ENCODE measurements at regions not wholly inside any gene's neighbourhood (a gene's known extent, or its start where the extent isn't known, plus 50 kb on each side); places are given as distances from the start of the nearest gene placed in this dataset.
"Not testable (repeated sequence)": the region's sequence is repeated elsewhere in the genome, so short reads cannot be mapped to it uniquely, and the experiment has no call there.

DNA sequence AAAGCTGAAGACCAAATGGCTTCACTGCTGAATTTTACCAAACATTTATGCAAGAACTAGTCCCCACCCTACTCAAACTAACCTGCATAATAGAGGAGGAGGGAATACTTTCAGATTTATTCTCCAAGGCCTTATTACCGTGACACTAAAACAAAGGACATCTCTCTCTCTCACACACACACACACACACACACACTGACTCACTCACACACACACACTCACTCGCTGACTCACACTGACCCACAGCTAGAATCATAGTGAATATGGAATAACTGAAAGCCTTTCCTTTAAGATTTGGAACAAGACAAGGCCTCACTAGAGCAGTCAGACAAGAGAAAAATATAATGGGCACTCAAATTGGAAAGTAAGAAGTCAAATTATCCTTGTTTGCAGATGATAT lies 1014.1 kb downstream of the TMTC2 start:
- intact Hi-C loops (cut with DNase I; ENCODE audit: low total_unique reads) (no loop called here), in situ Hi-C loops (cut with MboI; ENCODE audit: low pct_ligation_motif_present in 1 of 4, low pct_unique_long_range_greater_than_20kb in 1 of 4, low sequenced_read_pairs in 3 of 4) (no loop called here)
- Histone ChIP-seq H3K27me3 (no peaks in the 10 kb centered on the region), H3K27ac (no peak overlapping the region), H3K4me3 (no peak overlapping the region), H3K9me3 (no peaks in the 10 kb centered on the region), H3K4me1 (no peaks in the 10 kb centered on the region), H3K36me3 (no peaks in the 10 kb centered on the region)
- WGBS, 2 donors (ENCODE audit: low coverage in 1 of 2) = 77 to 87% methylated on average over 2 of the region's 2 CpGs
- DNase-seq = no peak
- no peak for TF ChIP-seq CTCF (IDR thresholded peaks at IDR 0.05)

DNA sequence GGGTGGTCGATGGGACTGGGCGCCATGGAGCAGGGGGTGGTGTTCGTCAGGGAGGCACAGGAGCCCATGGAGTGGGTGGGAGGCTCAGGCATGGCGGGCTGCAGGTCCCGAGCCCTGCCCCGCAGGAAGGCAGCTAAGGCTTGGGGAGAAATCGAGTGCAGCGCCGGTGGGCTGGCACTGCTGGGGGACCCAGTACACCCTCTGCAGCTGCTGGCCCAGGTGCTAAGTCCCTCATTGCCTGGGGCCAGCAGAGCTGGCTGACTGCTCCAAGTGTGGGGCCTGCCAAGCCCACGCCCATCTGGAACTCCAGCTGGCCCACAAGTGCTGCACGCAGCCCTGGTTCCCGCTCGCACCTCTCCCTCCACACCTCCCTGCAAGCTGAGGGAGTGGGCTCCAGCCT lies 1009.6 kb downstream of the TMTC2 start:
- intact Hi-C loops (cut with DNase I; ENCODE audit: low total_unique reads); H3K27me3 ChIP-seq; H3K4me1 ChIP-seq; DNase-seq; in situ Hi-C loops (cut with MboI; ENCODE audit: low pct_ligation_motif_present in 1 of 4, low pct_unique_long_range_greater_than_20kb in 1 of 4, low sequenced_read_pairs in 3 of 4); H3K27ac ChIP-seq; H3K9me3 ChIP-seq; H3K36me3 ChIP-seq; H3K4me3 ChIP-seq: not testable (repeated sequence)
- whole genome bisulfite sequencing, 2 donors (ENCODE audit: low coverage in 1 of 2) = 90% methylated on average over 13 of the region's 13 CpGs; no CpG with 5 or more reads in 1 of the 2 donors

GRCh38 chr12:83691730-83692129 lies 1005.0 kb downstream of the TMTC2 start:
- Histone ChIP-seq H3K4me3 (no peak overlapping the region), H3K9me3 (no peaks in the 10 kb centered on the region), H3K4me1 (no peaks in the 10 kb centered on the region), H3K27ac (no peak overlapping the region), H3K36me3 (no peaks in the 10 kb centered on the region), H3K27me3 (no peaks in the 10 kb centered on the region)
- intact Hi-C loops (cut with DNase I; ENCODE audit: low total_unique reads) = no loop called here
- TF ChIP-seq POLR2AphosphoS5 (IDR thresholded peaks at IDR 0.05) = no peak
- in situ Hi-C loops (cut with MboI; ENCODE audit: low pct_ligation_motif_present in 1 of 4, low pct_unique_long_range_greater_than_20kb in 1 of 4, low sequenced_read_pairs in 3 of 4) = no loop called here
- DNase-seq = no peak

DNA sequence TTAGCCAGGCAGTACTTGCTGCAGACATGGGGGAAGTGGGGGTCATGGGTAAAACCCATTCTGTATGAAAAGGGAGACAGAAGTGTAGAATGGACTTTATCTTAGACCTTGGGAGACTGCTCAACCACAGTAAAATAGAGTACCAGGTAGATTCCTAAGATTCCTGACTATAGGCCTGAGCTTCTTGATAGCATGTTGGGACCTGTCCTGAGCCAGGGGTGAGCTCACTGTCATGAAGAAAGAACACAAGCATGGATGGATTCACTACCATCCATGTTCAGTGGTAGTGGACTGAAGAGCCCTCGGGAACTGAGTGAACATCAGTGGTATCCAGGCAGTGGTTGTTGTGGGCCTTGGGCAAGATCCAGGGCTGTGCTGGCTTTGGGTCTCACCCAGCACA lies 1003.8 kb downstream of the TMTC2 start:
- TF ChIP-seq POLR2AphosphoS5 (IDR thresholded peaks at IDR 0.05) (no peak), CTCF (IDR thresholded peaks at IDR 0.05) (no peak), POLR2A (IDR thresholded peaks at IDR 0.05) (no peak), EP300 (IDR thresholded peaks at IDR 0.05; ENCODE audit: low read depth) (no peak)
- in situ Hi-C loops (cut with MboI; ENCODE audit: low pct_ligation_motif_present in 1 of 4, low pct_unique_long_range_greater_than_20kb in 1 of 4, low sequenced_read_pairs in 3 of 4) = no loop called here
- 90% methylated on average over 1 of the region's 1 CpG; no CpG with 5 or more reads in 1 of the 2 donors for WGBS, 2 donors (ENCODE audit: low coverage in 1 of 2)

GRCh38 chr12:83689333-83689732 lies 1002.6 kb downstream of the TMTC2 start:
- intact Hi-C loops (cut with DNase I; ENCODE audit: low total_unique reads) = no loop called here
- TF ChIP-seq EP300 (IDR thresholded peaks at IDR 0.05; ENCODE audit: low read depth) (no peak), POLR2AphosphoS5 (IDR thresholded peaks at IDR 0.05) (no peak), POLR2A (IDR thresholded peaks at IDR 0.05) (no peak), CTCF (IDR thresholded peaks at IDR 0.05) (no peak)
- Histone ChIP-seq H3K27me3 (no peaks in the 10 kb centered on the region), H3K27ac (no peak overlapping the region), H3K4me1 (no peaks in the 10 kb centered on the region), H3K9me3 (no peaks in the 10 kb centered on the region), H3K36me3 (no peaks in the 10 kb centered on the region), H3K4me3 (no peak overlapping the region)
- in situ Hi-C loops (cut with MboI; ENCODE audit: low pct_ligation_motif_present in 1 of 4, low pct_unique_long_range_greater_than_20kb in 1 of 4, low sequenced_read_pairs in 3 of 4) = no loop called here
- WGBS, 2 donors (ENCODE audit: low coverage in 1 of 2) = 83 to 96% methylated on average over 2 of the region's 2 CpGs
- DNase-seq = no peak

More for the DNA sequence above, 1003.8 kb downstream of the TMTC2 start:
- H3K27me3 ChIP-seq = no peaks in the 10 kb centered on the region
- no peaks in the 10 kb centered on the region for H3K36me3 ChIP-seq
- H3K4me3 ChIP-seq = no peak overlapping the region
- DNase-seq = no peak
- H3K27ac ChIP-seq = no peak overlapping the region
- no peaks in the 10 kb centered on the region for H3K9me3 ChIP-seq
- H3K4me1 ChIP-seq = no peaks in the 10 kb centered on the region
- intact Hi-C loops (cut with DNase I; ENCODE audit: low total_unique reads) = no loop called here
